HG02588 (cell line): ENCODE measurements at regions not wholly inside any gene's neighbourhood (a gene's known extent, or its start where the extent isn't known, plus 50 kb on each side); places are given as distances from the start of the nearest gene placed in this dataset.
"Not testable (repeated sequence)": the region's sequence is repeated elsewhere in the genome, so short reads cannot be mapped to it uniquely, and the experiment has no call there.

Experiments used
- ATAC-seq: cut with Tn5 transposase; IDR thresholded peaks from one replicate; pipeline ENCODE4 v1.9.1; 2021; ENCODE audit warnings: mild to moderate bottlenecking, moderate library complexity; ENCODE audit not compliant: unreplicated experiment

GRCh38 chr1:87398641-87399040 is 70.0 kb downstream of the LMO4 start:
- no peak for ATAC-seq

GRCh38 chr1:87399264-87399663 is 70.6 kb downstream of the LMO4 start:
- no peak for ATAC-seq

- no peak for ATAC-seq
Measured at GRCh38 chr1:87399701-87400100, 71.0 kb downstream of the LMO4 start.

GRCh38 chr1:87400813-87401212 is 72.1 kb downstream of the LMO4 start:
- ATAC-seq: no peak

GRCh38 chr1:87402241-87403002 is 73.7 kb downstream of the LMO4 start:
- no peak for ATAC-seq

GRCh38 chr1:87403061-87403820 is 74.6 kb downstream of the LMO4 start:
- ATAC-seq: no peak

GRCh38 chr1:87404296-87404695 is 75.6 kb downstream of the LMO4 start:
- no peak for ATAC-seq

GRCh38 chr1:87408665-87409248 is 80.1 kb downstream of the LMO4 start:
- ATAC-seq: no peak

GRCh38 chr1:87410776-87411480 is 82.2 kb downstream of the LMO4 start:
- peak; percentile 71 for ATAC-seq

GRCh38 chr1:87413846-87414245 is 85.2 kb downstream of the LMO4 start:
- not testable (repeated sequence) for ATAC-seq

- no peak for ATAC-seq
Measured at GRCh38 chr1:87418048-87418447, 89.4 kb downstream of the LMO4 start.

- ATAC-seq: no peak
Measured at GRCh38 chr1:87421809-87422208, 93.1 kb downstream of the LMO4 start.

- ATAC-seq: no peak
Measured at GRCh38 chr1:87424541-87424940, 95.9 kb downstream of the LMO4 start.

- no peak for ATAC-seq
Measured at GRCh38 chr1:87426463-87427249, 98.0 kb downstream of the LMO4 start.

- no peak for ATAC-seq
Measured at GRCh38 chr1:87428367-87428766, 99.7 kb downstream of the LMO4 start.

GRCh38 chr1:87428883-87429282 is 100.2 kb downstream of the LMO4 start:
- ATAC-seq: no peak

- ATAC-seq: no peak
Measured at GRCh38 chr1:87432685-87433084, 104.0 kb downstream of the LMO4 start.

GRCh38 chr1:87433101-87433500 is 104.4 kb downstream of the LMO4 start:
- ATAC-seq: not testable (repeated sequence)

GRCh38 chr1:87435484-87435883 is 106.8 kb downstream of the LMO4 start:
- no peak for ATAC-seq

GRCh38 chr1:87436115-87436514 is 107.4 kb downstream of the LMO4 start:
- not testable (repeated sequence) for ATAC-seq
